ENCODE measurements at regions not wholly inside any gene's neighbourhood (a gene's known extent, or its start where the extent isn't known, plus 50 kb on each side); places are given as distances from the start of the nearest gene placed in this dataset.

DNA sequence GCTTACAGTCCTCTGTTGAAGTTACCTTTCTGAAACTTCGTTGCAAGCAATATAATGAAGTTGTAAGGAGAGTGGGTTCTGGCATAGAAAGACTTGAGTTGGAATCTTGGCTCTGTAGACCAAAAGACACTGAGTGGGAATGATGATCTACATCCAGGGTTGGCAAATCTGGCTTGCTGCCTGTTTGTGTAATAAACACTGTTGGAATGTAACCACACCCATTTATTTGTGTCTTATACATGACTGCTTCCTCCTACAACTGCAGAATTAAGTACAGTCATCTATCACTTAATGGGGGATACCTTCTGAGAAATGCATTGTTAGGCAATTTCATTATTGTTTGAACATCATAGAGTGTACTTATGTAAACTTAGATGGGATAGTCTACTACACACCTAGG lies 178.4 kb upstream of the SUCLG2 start:
- TF ChIP-seq RAD21 (conservative IDR thresholded peaks at IDR 0.05 in 1 of 2, IDR thresholded peaks at IDR 0.05 in 1 of 2): no peak
- TF ChIP-seq HOXA7 (CRISPR knock-in tag; IDR thresholded peaks at IDR 0.05): no peak
- TF ChIP-seq, protein P1, sequence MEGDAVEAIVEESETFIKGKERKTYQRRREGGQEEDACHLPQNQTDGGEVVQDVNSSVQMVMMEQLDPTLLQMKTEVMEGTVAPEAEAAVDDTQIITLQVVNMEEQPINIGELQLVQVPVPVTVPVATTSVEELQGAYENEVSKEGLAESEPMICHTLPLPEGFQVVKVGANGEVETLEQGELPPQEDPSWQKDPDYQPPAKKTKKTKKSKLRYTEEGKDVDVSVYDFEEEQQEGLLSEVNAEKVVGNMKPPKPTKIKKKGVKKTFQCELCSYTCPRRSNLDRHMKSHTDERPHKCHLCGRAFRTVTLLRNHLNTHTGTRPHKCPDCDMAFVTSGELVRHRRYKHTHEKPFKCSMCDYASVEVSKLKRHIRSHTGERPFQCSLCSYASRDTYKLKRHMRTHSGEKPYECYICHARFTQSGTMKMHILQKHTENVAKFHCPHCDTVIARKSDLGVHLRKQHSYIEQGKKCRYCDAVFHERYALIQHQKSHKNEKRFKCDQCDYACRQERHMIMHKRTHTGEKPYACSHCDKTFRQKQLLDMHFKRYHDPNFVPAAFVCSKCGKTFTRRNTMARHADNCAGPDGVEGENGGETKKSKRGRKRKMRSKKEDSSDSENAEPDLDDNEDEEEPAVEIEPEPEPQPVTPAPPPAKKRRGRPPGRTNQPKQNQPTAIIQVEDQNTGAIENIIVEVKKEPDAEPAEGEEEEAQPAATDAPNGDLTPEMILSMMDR (IDR thresholded peaks at IDR 0.05): no peak
- TF ChIP-seq HDAC2 (IDR thresholded peaks at IDR 0.05): no peak
- TF ChIP-seq TFCP2L1 (CRISPR knock-in tag; IDR thresholded peaks at IDR 0.05): no peak
- no peak for TF ChIP-seq POLR2A (IDR thresholded peaks at IDR 0.05; ENCODE audit: low read length)
- TF ChIP-seq, protein P2, sequence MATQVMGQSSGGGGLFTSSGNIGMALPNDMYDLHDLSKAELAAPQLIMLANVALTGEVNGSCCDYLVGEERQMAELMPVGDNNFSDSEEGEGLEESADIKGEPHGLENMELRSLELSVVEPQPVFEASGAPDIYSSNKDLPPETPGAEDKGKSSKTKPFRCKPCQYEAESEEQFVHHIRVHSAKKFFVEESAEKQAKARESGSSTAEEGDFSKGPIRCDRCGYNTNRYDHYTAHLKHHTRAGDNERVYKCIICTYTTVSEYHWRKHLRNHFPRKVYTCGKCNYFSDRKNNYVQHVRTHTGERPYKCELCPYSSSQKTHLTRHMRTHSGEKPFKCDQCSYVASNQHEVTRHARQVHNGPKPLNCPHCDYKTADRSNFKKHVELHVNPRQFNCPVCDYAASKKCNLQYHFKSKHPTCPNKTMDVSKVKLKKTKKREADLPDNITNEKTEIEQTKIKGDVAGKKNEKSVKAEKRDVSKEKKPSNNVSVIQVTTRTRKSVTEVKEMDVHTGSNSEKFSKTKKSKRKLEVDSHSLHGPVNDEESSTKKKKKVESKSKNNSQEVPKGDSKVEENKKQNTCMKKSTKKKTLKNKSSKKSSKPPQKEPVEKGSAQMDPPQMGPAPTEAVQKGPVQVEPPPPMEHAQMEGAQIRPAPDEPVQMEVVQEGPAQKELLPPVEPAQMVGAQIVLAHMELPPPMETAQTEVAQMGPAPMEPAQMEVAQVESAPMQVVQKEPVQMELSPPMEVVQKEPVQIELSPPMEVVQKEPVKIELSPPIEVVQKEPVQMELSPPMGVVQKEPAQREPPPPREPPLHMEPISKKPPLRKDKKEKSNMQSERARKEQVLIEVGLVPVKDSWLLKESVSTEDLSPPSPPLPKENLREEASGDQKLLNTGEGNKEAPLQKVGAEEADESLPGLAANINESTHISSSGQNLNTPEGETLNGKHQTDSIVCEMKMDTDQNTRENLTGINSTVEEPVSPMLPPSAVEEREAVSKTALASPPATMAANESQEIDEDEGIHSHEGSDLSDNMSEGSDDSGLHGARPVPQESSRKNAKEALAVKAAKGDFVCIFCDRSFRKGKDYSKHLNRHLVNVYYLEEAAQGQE (IDR thresholded peaks at IDR 0.05): no peak
- no peak for TF ChIP-seq JUN (IDR thresholded peaks at IDR 0.05)
- TF ChIP-seq CHD2 (IDR thresholded peaks at IDR 0.05; ENCODE audit: low read length, partially characterized antibody): no peak
- no peak for TF ChIP-seq POLR2AphosphoS2 (conservative IDR thresholded peaks at IDR 0.05; ENCODE audit: low read length)

Measured in A549 (cell line).